Neutrophil (primary cell): ENCODE measurements at regions not wholly inside any gene's neighbourhood (a gene's known extent, or its start where the extent isn't known, plus 50 kb on each side); places are given as distances from the start of the nearest gene placed in this dataset.
"Not testable (repeated sequence)": the region's sequence is repeated elsewhere in the genome, so short reads cannot be mapped to it uniquely, and the experiment has no call there.

ENCODE experiments used
- H3K27ac ChIP-seq: fragments of 200-600 bp; sonication (generic); 2 replicates; pipeline ENCODE4 v1.5.1; 2016; ENCODE audit warnings: mild to moderate bottlenecking, moderate library complexity
- H3K27me3 ChIP-seq: fragments of 200-600 bp; sonication (generic); 2 replicates; pipeline ENCODE4 v1.6.0; 2016; ENCODE audit warnings: mild to moderate bottlenecking
- H3K36me3 ChIP-seq: fragments of 200-600 bp; sonication (generic); 2 replicates; pipeline ENCODE4 v1.5.1; 2017
- H3K4me1 ChIP-seq, 2 experiments: fragments of 200-600 bp in 1 of 2; sonication (generic) in 1 of 2; 1 replicate in 1 of 2; 2 replicates in 1 of 2; pipeline versions ENCODE4 v1.5.1 to v1.6.1; 2013 to 2016; ENCODE audit warnings: low read depth in 1 of 2, low read length in 1 of 2, mild to moderate bottlenecking in 1 of 2, moderate library complexity in 1 of 2; ENCODE audit not compliant: control insufficient read depth in 1 of 2, insufficient read depth in 1 of 2
- H3K4me3 ChIP-seq, 2 experiments: fragments of 200-600 bp in 1 of 2; sonication (generic) in 1 of 2; 1 replicate in 1 of 2; 2 replicates in 1 of 2; pipeline ENCODE4 v1.5.1; 2013 to 2016; ENCODE audit warnings: low read depth in 1 of 2, low read length in 1 of 2, mild to moderate bottlenecking in 1 of 2, moderate library complexity in 1 of 2
- H3K9me3 ChIP-seq: fragments of 200-600 bp; sonication (generic); 2 replicates; pipeline ENCODE4 v1.5.1; 2016

- H3K27me3 ChIP-seq, H3K4me3 ChIP-seq, H3K36me3 ChIP-seq, H3K27ac ChIP-seq, H3K9me3 ChIP-seq, H3K4me1 ChIP-seq: not testable (repeated sequence)
Measured at GRCh38 chr7:65545465-65546161, 172.0 kb downstream of the ZNF92 start.

GRCh38 chr7:65549589-65550443 lies 176.2 kb downstream of the ZNF92 start:
- H3K9me3 ChIP-seq, H3K27ac ChIP-seq, H3K27me3 ChIP-seq, H3K36me3 ChIP-seq, H3K4me1 ChIP-seq, H3K4me3 ChIP-seq: not testable (repeated sequence)

GRCh38 chr7:65550444-65550809 lies 176.8 kb downstream of the ZNF92 start:
- H3K9me3 ChIP-seq, H3K27ac ChIP-seq, H3K27me3 ChIP-seq, H3K36me3 ChIP-seq, H3K4me1 ChIP-seq, H3K4me3 ChIP-seq: not testable (repeated sequence)

- not testable (repeated sequence) for H3K27me3 ChIP-seq, H3K36me3 ChIP-seq, H3K27ac ChIP-seq, H3K4me1 ChIP-seq, H3K9me3 ChIP-seq, H3K4me3 ChIP-seq
Measured at GRCh38 chr7:65551042-65551441, 177.4 kb downstream of the ZNF92 start.

GRCh38 chr7:65554553-65555476 lies 181.2 kb downstream of the ZNF92 start:
- H3K36me3 ChIP-seq, H3K27ac ChIP-seq, H3K4me3 ChIP-seq, H3K9me3 ChIP-seq, H3K4me1 ChIP-seq, H3K27me3 ChIP-seq: not testable (repeated sequence)

- H3K27me3 ChIP-seq, result peaks cover 11% of the 10 kb centered on the region
- not testable (repeated sequence) for H3K36me3 ChIP-seq, H3K4me3 ChIP-seq, H3K4me1 ChIP-seq, H3K9me3 ChIP-seq, H3K27ac ChIP-seq
Measured at GRCh38 chr7:65558584-65558983, 184.9 kb downstream of the ZNF92 start.

- H3K9me3 ChIP-seq, H3K27ac ChIP-seq, H3K36me3 ChIP-seq, H3K4me3 ChIP-seq, H3K4me1 ChIP-seq: not testable (repeated sequence)
- peaks cover 11% of the 10 kb centered on the region for H3K27me3 ChIP-seq
Measured at GRCh38 chr7:65561786-65562372, 188.2 kb downstream of the ZNF92 start.

- not testable (repeated sequence) for H3K9me3 ChIP-seq, H3K4me3 ChIP-seq, H3K27ac ChIP-seq, H3K36me3 ChIP-seq, H3K4me1 ChIP-seq
- peaks cover 11% of the 10 kb centered on the region for H3K27me3 ChIP-seq
Measured at GRCh38 chr7:65562522-65562921, 188.9 kb downstream of the ZNF92 start.

GRCh38 chr7:65563333-65563732 lies 189.7 kb downstream of the ZNF92 start:
- peaks cover 11% of the 10 kb centered on the region for H3K27me3 ChIP-seq
- H3K36me3 ChIP-seq, H3K4me3 ChIP-seq, H3K4me1 ChIP-seq, H3K27ac ChIP-seq, H3K9me3 ChIP-seq: not testable (repeated sequence)

GRCh38 chr7:65568226-65568625 lies 194.6 kb downstream of the ZNF92 start:
- not testable (repeated sequence) for H3K27ac ChIP-seq, H3K36me3 ChIP-seq, H3K4me1 ChIP-seq, H3K9me3 ChIP-seq, H3K4me3 ChIP-seq, H3K27me3 ChIP-seq

- not testable (repeated sequence) for H3K36me3 ChIP-seq, H3K4me1 ChIP-seq, H3K27me3 ChIP-seq, H3K4me3 ChIP-seq, H3K9me3 ChIP-seq, H3K27ac ChIP-seq
Measured at GRCh38 chr7:65570990-65571389, 197.3 kb downstream of the ZNF92 start.

GRCh38 chr7:65572581-65572980 lies 198.9 kb downstream of the ZNF92 start:
- H3K4me1 ChIP-seq, H3K4me3 ChIP-seq, H3K36me3 ChIP-seq, H3K27me3 ChIP-seq, H3K9me3 ChIP-seq, H3K27ac ChIP-seq: not testable (repeated sequence)

- H3K4me3 ChIP-seq, H3K27ac ChIP-seq, H3K9me3 ChIP-seq, H3K27me3 ChIP-seq, H3K36me3 ChIP-seq, H3K4me1 ChIP-seq: not testable (repeated sequence)
Measured at GRCh38 chr7:65576370-65576769, 202.7 kb downstream of the ZNF92 start.
